ENCODE measurements at regions not wholly inside any gene's neighbourhood (a gene's known extent, or its start where the extent isn't known, plus 50 kb on each side); places are given as distances from the start of the nearest gene placed in this dataset.

- DNase-seq (ENCODE audit: low spot score), result no peak
These were observed 166.4 kb upstream of the CPEB2 start for GRCh38 chr4:14835708-14836425.

GRCh38 chr4:14837860-14838259 lies 164.4 kb upstream of the CPEB2 start:
- no peak for DNase-seq (ENCODE audit: low spot score)

GRCh38 chr4:14841801-14842768 lies 160.2 kb upstream of the CPEB2 start:
- DNase-seq (ENCODE audit: low spot score), result no peak

GRCh38 chr4:14842964-14843630 lies 159.2 kb upstream of the CPEB2 start:
- no peak for DNase-seq (ENCODE audit: low spot score)

GRCh38 chr4:14844061-14844460 lies 158.2 kb upstream of the CPEB2 start:
- no peak for DNase-seq (ENCODE audit: low spot score)

- DNase-seq (ENCODE audit: low spot score), result no peak
These were observed 154.1 kb upstream of the CPEB2 start for GRCh38 chr4:14848229-14848628.

GRCh38 chr4:14850455-14851097 lies 151.7 kb upstream of the CPEB2 start:
- no peak for DNase-seq (ENCODE audit: low spot score)

- DNase-seq (ENCODE audit: low spot score), result no peak
These were observed 148.9 kb upstream of the CPEB2 start for GRCh38 chr4:14853176-14853943.

GRCh38 chr4:14855719-14856061 lies 146.6 kb upstream of the CPEB2 start:
- no peak for DNase-seq (ENCODE audit: low spot score)

GRCh38 chr4:14856062-14856933 lies 146.0 kb upstream of the CPEB2 start:
- peak; percentile 68 for DNase-seq (ENCODE audit: low spot score)

GRCh38 chr4:14856934-14857235 lies 145.4 kb upstream of the CPEB2 start:
- no peak for DNase-seq (ENCODE audit: low spot score)

GRCh38 chr4:14857475-14857874 lies 144.8 kb upstream of the CPEB2 start:
- no peak for DNase-seq (ENCODE audit: low spot score)

GRCh38 chr4:14857981-14858380 lies 144.3 kb upstream of the CPEB2 start:
- DNase-seq (ENCODE audit: low spot score), result no peak

GRCh38 chr4:14862891-14863290 lies 139.4 kb upstream of the CPEB2 start:
- no peak for DNase-seq (ENCODE audit: low spot score)

GRCh38 chr4:14863418-14864364 lies 138.6 kb upstream of the CPEB2 start:
- no peak for DNase-seq (ENCODE audit: low spot score)

- no peak for DNase-seq (ENCODE audit: low spot score)
These were observed 137.8 kb upstream of the CPEB2 start for GRCh38 chr4:14864365-14865030.

- DNase-seq (ENCODE audit: low spot score), result no peak
These were observed 137.3 kb upstream of the CPEB2 start for GRCh38 chr4:14865031-14865366.

GRCh38 chr4:14865804-14866203 lies 136.5 kb upstream of the CPEB2 start:
- no peak for DNase-seq (ENCODE audit: low spot score)

- DNase-seq (ENCODE audit: low spot score), result no peak
These were observed 134.4 kb upstream of the CPEB2 start for GRCh38 chr4:14867847-14868246.
